Breast epithelium (tissue), 4 donors: ENCODE measurements at regions not wholly inside any gene's neighbourhood (a gene's known extent, or its start where the extent isn't known, plus 50 kb on each side); places are given as distances from the start of the nearest gene placed in this dataset.

ENCODE experiments used
- DNase-seq, 2 donors: peaks; one replicate each; pipeline ENCODE4 v3.0.0-alpha.2; 2019; ENCODE audit warnings: low spot score in 2 of 2
- H3K27ac ChIP-seq, 2 donors: fragments of 200-600 bp; sonication (generic) in 1 of 2; one replicate each; pipeline ENCODE4 v1.5.1; 2016 to 2019; ENCODE audit warnings: mild to moderate bottlenecking in 1 of 2
- H3K27me3 ChIP-seq, 2 donors: fragments of 200-600 bp; sonication (generic) in 1 of 2; one replicate each; pipeline versions ENCODE4 v1.5.1 to v1.6.0; 2017 to 2019; ENCODE audit warnings: control low read depth in 1 of 2, mild to moderate bottlenecking in 1 of 2
- H3K36me3 ChIP-seq: fragments of 200-600 bp; one replicate; pipeline ENCODE4 v1.5.1; 2019
- H3K4me1 ChIP-seq, 2 donors: fragments of 200-600 bp; sonication (generic); one replicate each; pipeline ENCODE4 v1.5.1; 2016 to 2019; ENCODE audit warnings: control low read depth in 1 of 2
- H3K4me3 ChIP-seq, 3 donors: fragments of 200-600 bp; sonication (generic); 1 replicate in 2 of 3; 2 replicates in 1 of 3; pipeline ENCODE4 v1.5.1; 2016 to 2019; ENCODE audit warnings: mild to moderate bottlenecking in 3 of 3, moderate library complexity in 2 of 3
- H3K9me3 ChIP-seq, 2 donors: fragments of 200-600 bp; sonication (generic) in 1 of 2; one replicate each; pipeline ENCODE4 v1.5.1; 2016 to 2019; ENCODE audit warnings: control low read depth in 1 of 2
- CTCF ChIP-seq, 3 donors: fragments of 450-650 bp; IDR thresholded peaks; one replicate each; pipeline ENCODE4 v1.5.1; 2016 to 2017; ENCODE audit warnings: antibody characterized with exemption in 3 of 3, mild to moderate bottlenecking in 3 of 3, moderate library complexity in 3 of 3
- POLR2A ChIP-seq: fragments of 450-650 bp; IDR thresholded peaks from one replicate; pipeline ENCODE4 v1.6.1; 2016; ENCODE audit warnings: antibody characterized with exemption, mild to moderate bottlenecking, moderate library complexity
- POLR2AphosphoS5 ChIP-seq, 3 donors: sonication (generic); formaldehyde crosslinking; IDR thresholded peaks; one replicate each; pipeline ENCODE4 v1.6.1; 2017; ENCODE audit warnings: antibody characterized with exemption in 3 of 3
- intact Hi-C: fragments of 100-400 bp; cut with DNase I; formaldehyde crosslinking; loops from one replicate; pipeline ENCODE4 v1.15.1; 2023; ENCODE audit warnings: low total_unique reads

GRCh38 chr7:46713868-46714596 is 793.0 kb upstream of the IGFBP3 start:
- H3K36me3 ChIP-seq, result no peaks in the 10 kb centered on the region
- no peak overlapping the region for H3K27ac ChIP-seq
- TF ChIP-seq POLR2A (no peak), POLR2AphosphoS5 (IDR thresholded peaks at IDR 0.05) (no peak), CTCF (IDR thresholded peaks at IDR 0.05) (no peak)
- no peak for DNase-seq
- no peaks in the 10 kb centered on the region for H3K9me3 ChIP-seq
- H3K4me1 ChIP-seq, result no peaks in the 10 kb centered on the region
- H3K27me3 ChIP-seq, result no peaks in the 10 kb centered on the region
- intact Hi-C loops, result loop anchor here (2.0 kb wide), 1 partner anchor 235 kb away; no protein-coding TSS in a partner anchor
- no peak overlapping the region for H3K4me3 ChIP-seq

GRCh38 chr7:46710927-46711326 is 789.9 kb upstream of the IGFBP3 start:
- Histone ChIP-seq H3K9me3 (no peaks in the 10 kb centered on the region), H3K27ac (no peak overlapping the region), H3K27me3 (no peaks in the 10 kb centered on the region), H3K36me3 (no peaks in the 10 kb centered on the region), H3K4me3 (no peak overlapping the region), H3K4me1 (no peaks in the 10 kb centered on the region)
- no peak for DNase-seq
- intact Hi-C loops, result no loop called here
- TF ChIP-seq POLR2AphosphoS5 (IDR thresholded peaks at IDR 0.05), result no peak
- no peak for TF ChIP-seq POLR2A
- TF ChIP-seq CTCF (IDR thresholded peaks at IDR 0.05), result no peak

DNA sequence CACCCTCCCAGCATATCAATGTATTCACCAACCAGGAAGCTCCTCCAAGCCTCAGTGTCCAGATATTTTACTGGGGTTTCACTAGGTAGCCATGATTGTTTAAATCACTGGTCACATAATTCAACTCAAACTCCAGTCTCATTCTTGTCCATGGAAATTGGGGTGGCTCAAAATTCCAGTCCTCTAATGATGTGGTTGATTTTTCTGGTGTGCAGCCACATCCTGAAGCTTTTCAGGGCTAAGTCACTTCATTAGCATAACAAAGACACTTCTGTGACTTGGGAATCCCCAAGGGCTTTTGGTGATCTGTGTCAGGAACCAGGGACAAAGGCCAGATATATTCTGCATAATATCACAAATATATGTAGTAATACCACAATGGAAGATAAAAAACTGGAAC is 786.9 kb upstream of the IGFBP3 start:
- Histone ChIP-seq H3K27ac (no peak overlapping the region), H3K4me3 (no peak overlapping the region), H3K9me3 (no peaks in the 10 kb centered on the region), H3K27me3 (no peaks in the 10 kb centered on the region), H3K4me1 (no peaks in the 10 kb centered on the region), H3K36me3 (no peaks in the 10 kb centered on the region)
- intact Hi-C loops, result no loop called here
- DNase-seq, result no peak
- no peak for TF ChIP-seq POLR2A
- no peak for TF ChIP-seq POLR2AphosphoS5 (IDR thresholded peaks at IDR 0.05)
- TF ChIP-seq CTCF (IDR thresholded peaks at IDR 0.05), result no peak

DNA sequence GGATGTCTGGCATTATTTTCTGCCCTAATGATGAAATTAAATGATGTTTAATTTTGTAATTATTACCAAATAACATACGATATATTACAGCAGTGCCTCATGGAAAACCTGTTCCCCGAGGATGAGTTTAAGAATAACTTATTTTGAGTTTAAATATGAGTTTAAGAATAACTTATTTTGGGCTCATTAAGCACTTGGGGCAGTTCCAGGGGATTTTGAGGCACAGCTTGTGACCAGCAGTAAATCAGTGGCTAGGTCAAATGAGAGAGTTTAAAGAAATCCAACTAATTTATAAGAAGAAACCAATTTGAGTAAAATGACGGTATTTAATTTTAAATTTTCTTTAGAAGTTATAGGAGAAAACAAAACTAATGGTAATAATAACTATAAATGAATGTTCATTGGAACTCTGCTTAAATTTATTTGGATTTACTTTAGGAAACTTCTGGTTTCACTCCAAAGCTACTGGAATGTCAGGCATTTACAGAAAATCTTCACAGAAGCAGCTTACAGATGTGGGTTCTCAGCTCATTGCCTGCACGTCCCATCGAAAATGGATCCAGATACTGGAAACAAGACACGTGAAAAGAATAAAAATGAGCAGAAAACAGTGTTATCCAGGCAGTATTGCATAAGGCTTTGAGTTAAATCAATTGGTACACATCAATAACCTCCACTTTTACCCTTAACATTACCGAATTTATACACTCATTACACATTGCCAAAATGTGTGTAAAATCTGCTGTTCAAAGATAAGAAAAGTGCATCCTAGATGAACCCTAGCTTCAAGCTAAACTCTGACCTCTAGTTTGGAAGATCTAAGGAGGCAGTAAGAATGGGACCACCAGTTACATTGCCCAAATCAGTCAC is 784.5 kb upstream of the IGFBP3 start:
- TF ChIP-seq POLR2AphosphoS5 (IDR thresholded peaks at IDR 0.05) (no peak), CTCF (IDR thresholded peaks at IDR 0.05) (no peak), POLR2A (no peak)
- H3K36me3 ChIP-seq, result no peaks in the 10 kb centered on the region
- DNase-seq, result no peak
- H3K27me3 ChIP-seq, result no peaks in the 10 kb centered on the region
- H3K9me3 ChIP-seq, result no peaks in the 10 kb centered on the region
- H3K4me1 ChIP-seq, result no peaks in the 10 kb centered on the region
- H3K27ac ChIP-seq, result no peak overlapping the region
- intact Hi-C loops, result no loop called here
- no peak overlapping the region for H3K4me3 ChIP-seq

DNA sequence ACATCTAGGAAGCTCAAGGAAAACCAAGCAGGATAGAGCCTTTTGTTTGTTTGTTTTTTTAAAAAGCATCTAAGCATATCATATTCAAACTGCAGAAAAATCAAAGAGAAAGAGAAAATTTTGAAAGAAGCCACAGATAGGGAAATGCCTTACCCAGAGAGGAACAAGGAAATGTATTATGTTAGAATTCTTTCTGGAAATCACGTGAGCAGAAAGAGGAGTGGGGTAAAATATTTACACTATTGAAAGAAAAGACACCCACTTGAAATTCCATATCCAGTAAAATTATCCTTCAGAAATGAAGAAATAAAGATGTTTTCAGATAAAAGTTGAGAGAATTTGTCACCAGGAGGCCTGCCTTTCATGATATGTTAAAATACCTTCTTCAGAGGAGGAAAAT is 775.7 kb upstream of the IGFBP3 start:
- H3K4me3 ChIP-seq, result no peak overlapping the region
- H3K27ac ChIP-seq, result no peak overlapping the region
- no peaks in the 10 kb centered on the region for H3K36me3 ChIP-seq
- no peaks in the 10 kb centered on the region for H3K9me3 ChIP-seq
- intact Hi-C loops, result no loop called here
- no peaks in the 10 kb centered on the region for H3K27me3 ChIP-seq
- no peak for TF ChIP-seq POLR2A
- no peak for TF ChIP-seq CTCF (IDR thresholded peaks at IDR 0.05)
- TF ChIP-seq POLR2AphosphoS5 (IDR thresholded peaks at IDR 0.05), result no peak
- H3K4me1 ChIP-seq, result no peaks in the 10 kb centered on the region
- DNase-seq, result no peak
